Upper lobe of right lung (tissue), 1 donor: ENCODE measurements at regions not wholly inside any gene's neighbourhood (a gene's known extent, or its start where the extent isn't known, plus 50 kb on each side); places are given as distances from the start of the nearest gene placed in this dataset.
"Not testable (repeated sequence)": the region's sequence is repeated elsewhere in the genome, so short reads cannot be mapped to it uniquely, and the experiment has no call there.

ENCODE experiments used
- ATAC-seq: fragments of 200-7000 bp; cut with Tn5 transposase; one replicate; pipeline ENCODE4 v1.9.1; 2020; ENCODE audit warnings: mild to moderate bottlenecking, moderate library complexity
- DNase-seq: peaks from one replicate; pipeline ENCODE4 v3.0.0-alpha.2; 2020
- H3K27ac ChIP-seq: fragments of 200-600 bp; one replicate; pipeline ENCODE4 v1.8.0; 2022
- H3K27me3 ChIP-seq: fragments of 200-600 bp; one replicate; pipeline ENCODE4 v1.8.0; 2022; ENCODE audit warnings: mild to moderate bottlenecking
- H3K36me3 ChIP-seq: fragments of 200-600 bp; one replicate; pipeline ENCODE4 v1.8.0; 2022
- H3K4me1 ChIP-seq: fragments of 200-600 bp; one replicate; pipeline ENCODE4 v1.8.0; 2022
- H3K4me3 ChIP-seq: fragments of 200-600 bp; one replicate; pipeline ENCODE4 v1.8.0; 2022; ENCODE audit warnings: mild to moderate bottlenecking
- H3K9me3 ChIP-seq: fragments of 200-600 bp; one replicate; pipeline ENCODE4 v1.8.0; 2022
- intact Hi-C: fragments of 100-400 bp; cut with DNase I; formaldehyde crosslinking; loops from one replicate; pipeline ENCODE4 v1.11.0; 2022
- TF ChIP-seq, protein P1 (sequence below): fragments of 200-600 bp; IDR thresholded peaks from one replicate; pipeline ENCODE4 v1.8.0; 2022; ENCODE audit warnings: antibody characterized with exemption
- donor health status: DM: no; HTN: yes; CAD: no; lungs with severe emphysema.

GRCh38 chr21:8997011-8997440 lies 1524.4 kb upstream of the TPTE start:
- Histone ChIP-seq H3K4me1 (no peaks in the 10 kb centered on the region), H3K27ac (no peak overlapping the region), H3K9me3 (no peaks in the 10 kb centered on the region), H3K27me3 (peaks cover 33% of the 10 kb centered on the region), H3K36me3 (no peaks in the 10 kb centered on the region), H3K4me3 (no peak overlapping the region)
- ATAC-seq (no peak), DNase-seq (no peak)
- TF ChIP-seq, protein P1, sequence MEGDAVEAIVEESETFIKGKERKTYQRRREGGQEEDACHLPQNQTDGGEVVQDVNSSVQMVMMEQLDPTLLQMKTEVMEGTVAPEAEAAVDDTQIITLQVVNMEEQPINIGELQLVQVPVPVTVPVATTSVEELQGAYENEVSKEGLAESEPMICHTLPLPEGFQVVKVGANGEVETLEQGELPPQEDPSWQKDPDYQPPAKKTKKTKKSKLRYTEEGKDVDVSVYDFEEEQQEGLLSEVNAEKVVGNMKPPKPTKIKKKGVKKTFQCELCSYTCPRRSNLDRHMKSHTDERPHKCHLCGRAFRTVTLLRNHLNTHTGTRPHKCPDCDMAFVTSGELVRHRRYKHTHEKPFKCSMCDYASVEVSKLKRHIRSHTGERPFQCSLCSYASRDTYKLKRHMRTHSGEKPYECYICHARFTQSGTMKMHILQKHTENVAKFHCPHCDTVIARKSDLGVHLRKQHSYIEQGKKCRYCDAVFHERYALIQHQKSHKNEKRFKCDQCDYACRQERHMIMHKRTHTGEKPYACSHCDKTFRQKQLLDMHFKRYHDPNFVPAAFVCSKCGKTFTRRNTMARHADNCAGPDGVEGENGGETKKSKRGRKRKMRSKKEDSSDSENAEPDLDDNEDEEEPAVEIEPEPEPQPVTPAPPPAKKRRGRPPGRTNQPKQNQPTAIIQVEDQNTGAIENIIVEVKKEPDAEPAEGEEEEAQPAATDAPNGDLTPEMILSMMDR: no peak
- intact Hi-C loops: no loop called here

- DNase-seq, H3K4me1 ChIP-seq, ATAC-seq, H3K27ac ChIP-seq, H3K9me3 ChIP-seq, H3K4me3 ChIP-seq, H3K36me3 ChIP-seq, intact Hi-C loops: not testable (repeated sequence)
- H3K27me3 ChIP-seq: peaks cover 26% of the 10 kb centered on the region
Observed at GRCh38 chr21:8997443-8998390, 1523.7 kb upstream of the TPTE start.

GRCh38 chr21:8998480-8998879 lies 1522.9 kb upstream of the TPTE start:
- H3K9me3 ChIP-seq, H3K4me1 ChIP-seq, DNase-seq, H3K4me3 ChIP-seq, H3K27ac ChIP-seq, intact Hi-C loops, H3K36me3 ChIP-seq, ATAC-seq: not testable (repeated sequence)
- H3K27me3 ChIP-seq: peaks cover 18% of the 10 kb centered on the region

DNA sequence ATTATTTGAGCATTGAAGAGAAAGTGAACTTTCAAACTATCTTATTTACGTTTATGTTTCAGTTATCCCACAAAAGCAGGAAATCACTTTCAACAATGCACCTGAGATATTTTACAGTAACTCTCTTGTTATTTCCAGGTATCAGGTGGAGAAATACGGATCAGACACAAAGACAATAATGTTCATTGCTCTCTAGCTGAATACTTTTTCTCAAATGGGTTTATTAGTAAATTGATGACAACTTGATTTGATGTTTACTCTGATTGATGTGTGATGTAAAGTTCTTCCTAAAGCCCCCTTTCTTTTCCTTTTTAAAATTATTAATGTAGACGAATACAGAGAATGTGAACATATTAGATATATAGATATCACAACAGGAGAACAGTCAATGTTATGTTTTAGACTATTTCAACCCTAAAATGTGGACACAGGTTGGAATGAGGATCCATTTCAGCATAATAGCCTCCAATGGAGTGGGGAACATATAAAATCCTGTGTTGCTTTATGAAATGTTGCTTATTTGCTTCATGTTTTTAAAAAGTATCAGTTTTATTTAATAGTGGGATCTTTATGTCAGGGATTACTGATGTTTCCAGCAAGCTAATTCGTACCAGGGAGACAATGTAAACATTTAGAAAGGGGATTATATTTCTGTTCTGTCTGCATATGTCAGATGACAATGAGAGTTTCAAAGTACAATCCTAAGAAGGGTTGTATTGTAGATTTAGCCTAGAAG lies 1522.3 kb upstream of the TPTE start:
- Histone ChIP-seq H3K9me3 (no peaks in the 10 kb centered on the region), H3K27me3 (peaks cover 12% of the 10 kb centered on the region), H3K4me3 (no peak overlapping the region), H3K27ac (no peak overlapping the region), H3K36me3 (no peaks in the 10 kb centered on the region), H3K4me1 (no peaks in the 10 kb centered on the region)
- intact Hi-C loops: no loop called here
- ATAC-seq (no peak), DNase-seq (no peak)
- TF ChIP-seq, protein P1: no peak

DNA sequence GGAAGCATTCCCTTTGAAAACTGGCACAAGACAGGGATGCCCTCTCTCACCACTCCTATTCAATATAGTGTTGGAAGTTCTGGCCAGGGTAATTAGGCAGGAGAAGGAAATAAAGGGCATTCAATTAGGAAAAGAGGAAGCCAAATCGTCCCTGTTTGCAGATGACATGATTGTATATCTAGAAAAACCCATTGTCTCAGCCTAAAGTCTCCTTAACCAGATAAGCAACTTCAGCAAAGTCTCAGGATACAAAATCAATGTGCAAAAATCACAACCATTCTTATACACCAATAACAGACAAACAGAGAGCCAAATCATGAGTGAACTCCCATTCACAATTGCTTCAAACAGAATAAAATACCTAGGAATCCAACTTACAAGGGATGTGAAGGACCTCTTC lies 1521.3 kb upstream of the TPTE start:
- H3K27me3 ChIP-seq, DNase-seq, H3K4me3 ChIP-seq, H3K9me3 ChIP-seq, ATAC-seq, H3K27ac ChIP-seq, intact Hi-C loops, H3K36me3 ChIP-seq, H3K4me1 ChIP-seq: not testable (repeated sequence)

DNA sequence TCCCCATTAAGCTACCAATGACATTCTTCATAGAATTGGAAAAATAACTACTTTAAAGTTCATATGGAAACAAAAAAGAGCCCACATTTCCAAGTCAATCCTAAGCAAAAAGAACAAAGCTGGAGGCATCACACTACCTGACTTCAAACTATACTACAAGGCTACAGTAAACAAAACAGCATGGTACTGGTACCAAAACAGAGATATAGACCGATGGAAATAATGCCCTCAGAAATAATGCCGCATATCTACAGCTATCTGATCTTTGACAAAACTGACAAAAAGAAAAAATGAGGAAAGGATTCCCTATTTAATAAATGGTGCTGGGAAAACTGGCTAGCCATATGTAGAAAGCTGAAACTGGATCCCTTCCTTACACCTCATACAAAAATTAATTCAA lies 1520.7 kb upstream of the TPTE start:
- DNase-seq, ATAC-seq, H3K9me3 ChIP-seq, intact Hi-C loops, H3K27ac ChIP-seq, H3K4me1 ChIP-seq, H3K36me3 ChIP-seq, H3K4me3 ChIP-seq: not testable (repeated sequence)
- H3K27me3 ChIP-seq: peaks cover 12% of the 10 kb centered on the region

DNA sequence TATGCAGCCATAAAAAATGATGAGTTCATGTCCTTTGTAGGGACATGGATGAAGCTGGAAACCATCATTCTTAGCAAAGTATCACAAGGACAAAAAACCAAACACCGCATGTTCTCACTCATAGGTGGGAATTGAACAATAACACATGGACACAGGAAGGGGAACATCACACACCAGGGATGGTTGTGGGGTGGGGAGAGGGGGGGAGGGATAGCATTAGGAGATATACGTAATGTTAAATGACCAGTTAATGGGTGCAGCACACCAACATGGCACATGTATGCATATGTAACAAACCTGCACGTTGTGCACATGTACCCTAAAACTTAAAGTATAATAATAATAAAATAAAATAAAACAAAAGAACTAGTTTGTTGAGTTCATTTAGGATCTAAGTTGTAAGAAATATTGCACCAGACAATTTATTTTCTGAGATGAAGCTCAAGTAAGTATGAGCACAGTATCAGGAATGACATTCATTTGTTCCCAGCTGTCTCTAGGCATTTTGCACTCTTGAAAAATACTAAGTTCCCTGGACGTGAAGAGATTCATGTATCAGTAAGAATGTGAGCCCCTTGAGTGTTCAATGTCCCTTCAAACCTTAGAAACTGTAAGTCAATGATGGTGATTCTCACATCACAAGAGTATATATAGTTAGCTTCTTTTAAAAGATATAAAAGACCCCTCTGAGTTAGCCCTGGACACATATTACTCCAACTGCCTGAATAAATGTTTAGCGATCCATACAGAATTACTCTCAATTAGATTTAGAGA lies 1519.3 kb upstream of the TPTE start:
- H3K36me3 ChIP-seq, H3K4me1 ChIP-seq, H3K9me3 ChIP-seq, ATAC-seq, H3K27ac ChIP-seq, intact Hi-C loops, H3K4me3 ChIP-seq, DNase-seq: not testable (repeated sequence)
- peaks cover 19% of the 10 kb centered on the region for H3K27me3 ChIP-seq

GRCh38 chr21:9003909-9004814 lies 1517.2 kb upstream of the TPTE start:
- H3K4me3 ChIP-seq, H3K36me3 ChIP-seq: not testable (repeated sequence)

GRCh38 chr21:9004815-9005518 lies 1516.4 kb upstream of the TPTE start:
- H3K9me3 ChIP-seq, H3K36me3 ChIP-seq, H3K27ac ChIP-seq, H3K4me3 ChIP-seq, ATAC-seq, H3K4me1 ChIP-seq, intact Hi-C loops, DNase-seq: not testable (repeated sequence)
- H3K27me3 ChIP-seq: peaks cover 39% of the 10 kb centered on the region

More at GRCh38 chr21:9003909-9004814, 1517.2 kb upstream of the TPTE start:
- H3K27me3 ChIP-seq: peaks cover 37% of the 10 kb centered on the region
- H3K27ac ChIP-seq, intact Hi-C loops, DNase-seq, ATAC-seq, H3K9me3 ChIP-seq, H3K4me1 ChIP-seq: not testable (repeated sequence)

- not testable (repeated sequence) for H3K9me3 ChIP-seq, DNase-seq
Observed at GRCh38 chr21:9005671-9006070, 1515.7 kb upstream of the TPTE start.

More at GRCh38 chr21:9005671-9006070, 1515.7 kb upstream of the TPTE start:
- H3K4me3 ChIP-seq, H3K36me3 ChIP-seq, ATAC-seq, intact Hi-C loops, H3K27ac ChIP-seq, H3K4me1 ChIP-seq: not testable (repeated sequence)
- H3K27me3 ChIP-seq: peaks cover 46% of the 10 kb centered on the region
